ENCODE measurements at regions not wholly inside any gene's neighbourhood (a gene's known extent, or its start where the extent isn't known, plus 50 kb on each side); places are given as distances from the start of the nearest gene placed in this dataset.

GRCh38 chr1:4549930-4550329 is 104.5 kb upstream of the AJAP1 start:
- Histone ChIP-seq H3K9me3 (ENCODE audit: insufficient read depth, low read depth, low read length) (peaks cover 11% of the 10 kb centered on the region), H3K4me3 (ENCODE audit: low read depth, low read length) (no peak overlapping the region), H3K27ac (ENCODE audit: low read depth, low read length) (no peak overlapping the region), H4K91ac (ENCODE audit: low read depth, low read length) (no peak overlapping the region), H3K23ac (ENCODE audit: low read length) (no peak overlapping the region), H3K4me1 (ENCODE audit: control insufficient read depth in 1 of 2, insufficient read depth in 2 of 2, low read length in 2 of 2) (no peaks in the 10 kb centered on the region), H2BK120ac (ENCODE audit: insufficient read depth, low read length, poor library complexity) (no peak overlapping the region), H3K14ac (ENCODE audit: low read length) (no peak overlapping the region), H3K18ac (ENCODE audit: low read length) (no peak overlapping the region), H2BK12ac (ENCODE audit: low read length) (no peak overlapping the region), H3K27me3 (ENCODE audit: insufficient read depth, low read length) (no peaks in the 10 kb centered on the region), H3K4me2 (ENCODE audit: low read length) (no peak overlapping the region), H3K79me1 (ENCODE audit: low read length) (no peaks in the 10 kb centered on the region), H3K36me3 (ENCODE audit: control insufficient read depth in 1 of 2, insufficient read depth in 2 of 2, low read length in 2 of 2) (no peaks in the 10 kb centered on the region), H4K12ac (ENCODE audit: low read depth, low read length) (no peak overlapping the region), H2BK5ac (ENCODE audit: low read depth, low read length, poor library complexity) (no peak overlapping the region), H2AFZ (ENCODE audit: insufficient read depth, low read length, poor library complexity) (no peak overlapping the region), H3K79me2 (ENCODE audit: control insufficient read depth, insufficient read depth, low read length, poor library complexity) (no peaks in the 10 kb centered on the region), H4K8ac (ENCODE audit: low read depth, low read length) (no peak overlapping the region), H2AK5ac (ENCODE audit: low read length) (no peak overlapping the region), H3K4ac (ENCODE audit: low read depth, low read length) (no peak overlapping the region), H3K9ac (ENCODE audit: low read length) (no peak overlapping the region)
- DNase-seq: peak in 1 of 2 donors; percentile 5
- no CpG with 5 or more reads among the region's 3 CpGs for WGBS (ENCODE audit: extremely low coverage, insufficient coverage, insufficient read length)

GRCh38 chr1:4550941-4551340 is 103.5 kb upstream of the AJAP1 start:
- no CpG with 5 or more reads among the region's 2 CpGs for WGBS (ENCODE audit: extremely low coverage, insufficient coverage, insufficient read length)
- no peak overlapping the region for H3K4me2 ChIP-seq (ENCODE audit: low read length)
- no peaks in the 10 kb centered on the region for H3K79me1 ChIP-seq (ENCODE audit: low read length)
- H3K27ac ChIP-seq (ENCODE audit: low read depth, low read length): no peak overlapping the region
- H4K91ac ChIP-seq (ENCODE audit: low read depth, low read length): no peak overlapping the region
- H2BK5ac ChIP-seq (ENCODE audit: low read depth, low read length, poor library complexity): no peak overlapping the region
- no peak overlapping the region for H3K4ac ChIP-seq (ENCODE audit: low read depth, low read length)
- H3K4me1 ChIP-seq (ENCODE audit: control insufficient read depth in 1 of 2, insufficient read depth in 2 of 2, low read length in 2 of 2): no peaks in the 10 kb centered on the region
- H3K36me3 ChIP-seq (ENCODE audit: control insufficient read depth in 1 of 2, insufficient read depth in 2 of 2, low read length in 2 of 2): no peaks in the 10 kb centered on the region
- H3K9ac ChIP-seq (ENCODE audit: low read length): no peak overlapping the region
- H3K79me2 ChIP-seq (ENCODE audit: control insufficient read depth, insufficient read depth, low read length, poor library complexity): no peaks in the 10 kb centered on the region
- no peak overlapping the region for H3K18ac ChIP-seq (ENCODE audit: low read length)
- H2AK5ac ChIP-seq (ENCODE audit: low read length): no peak overlapping the region
- H2BK120ac ChIP-seq (ENCODE audit: insufficient read depth, low read length, poor library complexity): no peak overlapping the region
- no peak overlapping the region for H2AFZ ChIP-seq (ENCODE audit: insufficient read depth, low read length, poor library complexity)
- DNase-seq: no peak
- no peak overlapping the region for H3K23ac ChIP-seq (ENCODE audit: low read length)
- no peak overlapping the region for H4K8ac ChIP-seq (ENCODE audit: low read depth, low read length)
- H4K12ac ChIP-seq (ENCODE audit: low read depth, low read length): no peak overlapping the region
- H3K27me3 ChIP-seq (ENCODE audit: insufficient read depth, low read length): no peaks in the 10 kb centered on the region
- H3K9me3 ChIP-seq (ENCODE audit: insufficient read depth, low read depth, low read length): peaks cover 6% of the 10 kb centered on the region
- no peak overlapping the region for H2BK12ac ChIP-seq (ENCODE audit: low read length)
- no peak overlapping the region for H3K14ac ChIP-seq (ENCODE audit: low read length)
- H3K4me3 ChIP-seq (ENCODE audit: low read depth, low read length): no peak overlapping the region

GRCh38 chr1:4551706-4552105 is 102.7 kb upstream of the AJAP1 start:
- H3K36me3 ChIP-seq (ENCODE audit: control insufficient read depth in 1 of 2, insufficient read depth in 2 of 2, low read length in 2 of 2): no peaks in the 10 kb centered on the region
- no peaks in the 10 kb centered on the region for H3K4me1 ChIP-seq (ENCODE audit: control insufficient read depth in 1 of 2, insufficient read depth in 2 of 2, low read length in 2 of 2)
- H3K14ac ChIP-seq (ENCODE audit: low read length): no peak overlapping the region
- no peak overlapping the region for H3K27ac ChIP-seq (ENCODE audit: low read depth, low read length)
- H3K4me2 ChIP-seq (ENCODE audit: low read length): no peak overlapping the region
- no peak overlapping the region for H3K4ac ChIP-seq (ENCODE audit: low read depth, low read length)
- H2AFZ ChIP-seq (ENCODE audit: insufficient read depth, low read length, poor library complexity): no peak overlapping the region
- H3K79me1 ChIP-seq (ENCODE audit: low read length): no peaks in the 10 kb centered on the region
- H3K9ac ChIP-seq (ENCODE audit: low read length): no peak overlapping the region
- no peak overlapping the region for H4K91ac ChIP-seq (ENCODE audit: low read depth, low read length)
- no peak overlapping the region for H2BK120ac ChIP-seq (ENCODE audit: insufficient read depth, low read length, poor library complexity)
- no peak overlapping the region for H3K23ac ChIP-seq (ENCODE audit: low read length)
- H4K8ac ChIP-seq (ENCODE audit: low read depth, low read length): no peak overlapping the region
- no peak overlapping the region for H2BK12ac ChIP-seq (ENCODE audit: low read length)
- H2BK5ac ChIP-seq (ENCODE audit: low read depth, low read length, poor library complexity): no peak overlapping the region
- 100% methylated on average over 1 of the region's 6 CpGs for WGBS (ENCODE audit: extremely low coverage, insufficient coverage, insufficient read length)
- no peak for DNase-seq
- no peaks in the 10 kb centered on the region for H3K27me3 ChIP-seq (ENCODE audit: insufficient read depth, low read length)
- H3K4me3 ChIP-seq (ENCODE audit: low read depth, low read length): no peak overlapping the region
- H4K12ac ChIP-seq (ENCODE audit: low read depth, low read length): no peak overlapping the region
- no peak overlapping the region for H3K18ac ChIP-seq (ENCODE audit: low read length)
- peaks cover 3% of the 10 kb centered on the region for H3K9me3 ChIP-seq (ENCODE audit: insufficient read depth, low read depth, low read length)
- H2AK5ac ChIP-seq (ENCODE audit: low read length): no peak overlapping the region
- H3K79me2 ChIP-seq (ENCODE audit: control insufficient read depth, insufficient read depth, low read length, poor library complexity): no peaks in the 10 kb centered on the region

GRCh38 chr1:4553761-4554160 is 100.6 kb upstream of the AJAP1 start:
- Histone ChIP-seq H3K27ac (ENCODE audit: low read depth, low read length) (no peak overlapping the region), H3K4me1 (ENCODE audit: control insufficient read depth in 1 of 2, insufficient read depth in 2 of 2, low read length in 2 of 2) (no peaks in the 10 kb centered on the region), H3K4ac (ENCODE audit: low read depth, low read length) (no peak overlapping the region), H3K79me1 (ENCODE audit: low read length) (no peaks in the 10 kb centered on the region), H4K8ac (ENCODE audit: low read depth, low read length) (no peak overlapping the region), H3K4me2 (ENCODE audit: low read length) (no peak overlapping the region), H2BK120ac (ENCODE audit: insufficient read depth, low read length, poor library complexity) (no peak overlapping the region), H2BK5ac (ENCODE audit: low read depth, low read length, poor library complexity) (no peak overlapping the region), H3K9me3 (ENCODE audit: insufficient read depth, low read depth, low read length) (peaks cover 3% of the 10 kb centered on the region), H4K12ac (ENCODE audit: low read depth, low read length) (no peak overlapping the region), H3K9ac (ENCODE audit: low read length) (no peak overlapping the region), H2BK12ac (ENCODE audit: low read length) (no peak overlapping the region), H2AFZ (ENCODE audit: insufficient read depth, low read length, poor library complexity) (no peak overlapping the region), H3K4me3 (ENCODE audit: low read depth, low read length) (no peak overlapping the region), H3K23ac (ENCODE audit: low read length) (no peak overlapping the region), H2AK5ac (ENCODE audit: low read length) (no peak overlapping the region), H3K79me2 (ENCODE audit: control insufficient read depth, insufficient read depth, low read length, poor library complexity) (no peaks in the 10 kb centered on the region), H3K27me3 (ENCODE audit: insufficient read depth, low read length) (no peaks in the 10 kb centered on the region), H3K36me3 (ENCODE audit: control insufficient read depth in 1 of 2, insufficient read depth in 2 of 2, low read length in 2 of 2) (no peaks in the 10 kb centered on the region), H3K18ac (ENCODE audit: low read length) (no peak overlapping the region), H3K14ac (ENCODE audit: low read length) (no peak overlapping the region), H4K91ac (ENCODE audit: low read depth, low read length) (no peak overlapping the region)
- DNase-seq: no peak
- WGBS (ENCODE audit: extremely low coverage, insufficient coverage, insufficient read length): no CpG with 5 or more reads among the region's 4 CpGs

Measured in trophoblast cell (in vitro differentiated cells and primary cell).